Caco-2 (cell line): ENCODE measurements at regions not wholly inside any gene's neighbourhood (a gene's known extent, or its start where the extent isn't known, plus 50 kb on each side); places are given as distances from the start of the nearest gene placed in this dataset.

Source experiments
- BruUV-seq: library from RNA; stranded (reverse); fragments of 400-500 nt; replicated peaks from 2 replicates; lab custom pipeline; 2021; lab: Mats Ljungman, UMichigan
- CTCF ChIA-PET: fragments of 300-600 bp; sonication (Branson Sonifier 250); formaldehyde crosslinking; loops from one replicate; lab custom pipeline; 2022; ENCODE audit warnings: antibody characterized with exemption; lab: Charles Lee
- POLR2A ChIA-PET: fragments of 300-600 bp; sonication (Branson Sonifier 250); formaldehyde crosslinking; loops from one replicate; lab custom pipeline; 2022; ENCODE audit warnings: antibody characterized with exemption; lab: Charles Lee
- DNase-seq, 2 experiments: peaks; one replicate each; pipeline versions ENCODE4 v3.0.0 to v3.0.0-alpha.2; 2020 to 2022
- H3K27me3 ChIP-seq: replicated peaks from 2 replicates; pipeline ENCODE4 v1.6.0; 2011; ENCODE audit warnings: low read length; ENCODE audit not compliant: control insufficient read depth, insufficient read depth
- H3K36me3 ChIP-seq: 2 replicates; pipeline ENCODE4 v1.5.1; 2011; ENCODE audit warnings: low read length; ENCODE audit not compliant: control insufficient read depth, insufficient read depth
- H3K4me1 ChIP-seq: fragments of 250-450 bp; sonication (Bioruptor Pico); 2 replicates; pipeline ENCODE4 v1.5.1; 2020; ENCODE audit warnings: mild to moderate bottlenecking
- H3K4me3 ChIP-seq: 2 replicates; pipeline ENCODE4 v1.5.1; 2011; ENCODE audit warnings: low read depth, mild to moderate bottlenecking, control low read depth, low read length
- H3K9me3 ChIP-seq: fragments of 250-450 bp; sonication (Bioruptor Pico); 2 replicates; pipeline ENCODE4 v1.5.1; 2020; ENCODE audit warnings: mild to moderate bottlenecking, moderate library complexity
- H3K27ac Mint-ChIP-seq: one replicate; pipeline ENCODE4 v1.8.0; 2022; ENCODE audit warnings: mixed read lengths; ENCODE audit not compliant: unreplicated experiment
- H3K27me3 Mint-ChIP-seq: one replicate; pipeline ENCODE4 v1.8.0; 2022; ENCODE audit warnings: mixed read lengths; ENCODE audit not compliant: insufficient read depth, unreplicated experiment
- H3K36me3 Mint-ChIP-seq: one replicate; pipeline ENCODE4 v1.8.0; 2022; ENCODE audit warnings: mild to moderate bottlenecking, mixed read lengths; ENCODE audit not compliant: insufficient read depth, unreplicated experiment
- H3K4me1 Mint-ChIP-seq: one replicate; pipeline ENCODE4 v1.8.0; 2022; ENCODE audit warnings: low read depth, mixed read lengths; ENCODE audit not compliant: unreplicated experiment
- H3K4me3 Mint-ChIP-seq: one replicate; pipeline ENCODE4 v1.8.0; 2022; ENCODE audit warnings: mild to moderate bottlenecking, moderate library complexity, mixed read lengths; ENCODE audit not compliant: unreplicated experiment
- H3K9me3 Mint-ChIP-seq: one replicate; pipeline ENCODE4 v1.8.0; 2022; ENCODE audit warnings: mixed read lengths; ENCODE audit not compliant: unreplicated experiment
- intact Hi-C: fragments of 100-400 bp; cut with micrococcal nuclease; formaldehyde crosslinking; loops from one replicate; pipeline ENCODE4 v1.10.0; 2022; ENCODE audit not compliant: unreplicated experiment
- TF ChIP-seq, protein P1 (sequence below), 2 experiments: fragments of 200-600 bp in 1 of 2; IDR thresholded peaks; 1 replicate in 1 of 2; 2 replicates in 1 of 2; pipeline versions ENCODE4 v1.5.1 to v1.8.0; 2011 to 2022; ENCODE audit warnings: antibody characterized with exemption in 1 of 2, control low read depth in 1 of 2, inconsistent platforms in 1 of 2, low read depth in 1 of 2, low read length in 1 of 2, mild to moderate bottlenecking in 1 of 2, moderate library complexity in 1 of 2; ENCODE audit not compliant: insufficient read depth in 1 of 2, severe bottlenecking in 1 of 2, unreplicated experiment in 1 of 2

- ChIA-PET POLR2A (no interaction called here), CTCF (interaction anchor here (0.6 kb wide), 1 partner anchor 174 kb away, joined by 4 read pairs; no protein-coding TSS in a partner anchor)
- DNase-seq: no peak
- Mint-ChIP-seq H3K27ac (no peak overlapping the region), H3K27me3 (no peaks in the 10 kb centered on the region), H3K4me3 (no peak overlapping the region), H3K9me3 (peaks cover 10% of the 10 kb centered on the region), H3K36me3 (no peaks in the 10 kb centered on the region), H3K4me1 (peaks cover 13% of the 10 kb centered on the region)
- no TSS peak for BruUV-seq
- H3K27me3 ChIP-seq: no peaks in the 10 kb centered on the region
- H3K9me3 ChIP-seq: peaks cover 12% of the 10 kb centered on the region
- peaks cover 12% of the 10 kb centered on the region; the same call in 1 of the 2 replicates for H3K4me1 ChIP-seq
- TF ChIP-seq, protein P1, sequence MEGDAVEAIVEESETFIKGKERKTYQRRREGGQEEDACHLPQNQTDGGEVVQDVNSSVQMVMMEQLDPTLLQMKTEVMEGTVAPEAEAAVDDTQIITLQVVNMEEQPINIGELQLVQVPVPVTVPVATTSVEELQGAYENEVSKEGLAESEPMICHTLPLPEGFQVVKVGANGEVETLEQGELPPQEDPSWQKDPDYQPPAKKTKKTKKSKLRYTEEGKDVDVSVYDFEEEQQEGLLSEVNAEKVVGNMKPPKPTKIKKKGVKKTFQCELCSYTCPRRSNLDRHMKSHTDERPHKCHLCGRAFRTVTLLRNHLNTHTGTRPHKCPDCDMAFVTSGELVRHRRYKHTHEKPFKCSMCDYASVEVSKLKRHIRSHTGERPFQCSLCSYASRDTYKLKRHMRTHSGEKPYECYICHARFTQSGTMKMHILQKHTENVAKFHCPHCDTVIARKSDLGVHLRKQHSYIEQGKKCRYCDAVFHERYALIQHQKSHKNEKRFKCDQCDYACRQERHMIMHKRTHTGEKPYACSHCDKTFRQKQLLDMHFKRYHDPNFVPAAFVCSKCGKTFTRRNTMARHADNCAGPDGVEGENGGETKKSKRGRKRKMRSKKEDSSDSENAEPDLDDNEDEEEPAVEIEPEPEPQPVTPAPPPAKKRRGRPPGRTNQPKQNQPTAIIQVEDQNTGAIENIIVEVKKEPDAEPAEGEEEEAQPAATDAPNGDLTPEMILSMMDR (IDR thresholded peaks at IDR 0.05; ENCODE audit: insufficient read depth in 1 of 2, low read depth in 1 of 2, low read length in 1 of 2, severe bottlenecking in 1 of 2, unreplicated experiment in 1 of 2): no peak
- H3K4me3 ChIP-seq: no peak overlapping the region
- H3K36me3 ChIP-seq: 0 out of 2 replicates have a peak, but pooled peaks cover 2% of the 10 kb centered on the region
- intact Hi-C loops: loop anchor here (5.0 kb wide), 1 partner anchor 427 kb away; no protein-coding TSS in a partner anchor
Observed at GRCh38 chr13:50375792-50376191, 360.5 kb downstream of the KCNRG start.

DNA sequence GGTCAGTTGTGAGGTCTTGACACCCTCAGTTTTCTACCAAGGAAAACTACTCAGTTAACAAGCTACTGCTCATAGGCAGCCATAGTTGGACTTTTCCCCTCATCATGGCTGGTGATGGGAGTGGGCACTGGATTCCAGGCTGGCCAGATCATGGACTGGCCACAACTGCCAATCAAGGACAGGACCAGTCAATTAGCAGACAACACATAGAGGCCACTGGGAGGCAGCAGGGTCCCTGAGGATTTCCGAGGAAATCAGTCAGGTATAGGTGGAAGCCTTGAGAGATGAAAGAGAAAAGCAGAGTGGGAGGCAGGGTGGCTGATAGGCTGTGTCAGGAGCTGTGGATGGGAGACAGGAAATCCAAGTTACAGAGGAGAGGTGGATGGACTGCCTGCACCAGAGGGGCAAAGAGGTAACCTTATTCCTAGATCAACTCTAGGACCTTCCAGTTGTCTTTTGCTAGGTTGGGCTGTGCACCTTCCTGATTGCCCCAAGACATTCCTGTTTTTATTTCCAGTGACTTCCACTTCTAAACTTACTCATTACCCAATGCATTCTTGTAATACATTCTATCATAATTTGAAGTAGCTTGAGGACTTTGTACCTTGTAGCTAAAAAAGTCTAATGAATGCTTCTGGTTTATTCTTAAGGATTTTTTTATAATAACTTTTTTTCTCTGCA is 361.8 kb downstream of the KCNRG start:
- POLR2A ChIA-PET: no interaction called here
- no peak overlapping the region for H3K27ac Mint-ChIP-seq
- no peaks in the 10 kb centered on the region for H3K27me3 ChIP-seq
- H3K27me3 Mint-ChIP-seq: no peaks in the 10 kb centered on the region
- no peak overlapping the region for H3K4me3 Mint-ChIP-seq
- H3K36me3 Mint-ChIP-seq: no peaks in the 10 kb centered on the region
- peaks cover 12% of the 10 kb centered on the region; the same call in 1 of the 2 replicates for H3K4me1 ChIP-seq
- H3K36me3 ChIP-seq: 0 out of 2 replicates have a peak, but pooled peaks cover 2% of the 10 kb centered on the region
- peaks cover 17% of the 10 kb centered on the region for H3K9me3 ChIP-seq
- DNase-seq: peak; percentile 39 to 44
- CTCF ChIA-PET: interaction anchor here (1.0 kb wide), 1 partner anchor 10 kb away, joined by 3 read pairs; no protein-coding TSS in a partner anchor
- H3K4me1 Mint-ChIP-seq: peaks cover 13% of the 10 kb centered on the region
- H3K4me3 ChIP-seq: no peak overlapping the region
- TF ChIP-seq, protein P1 (IDR thresholded peaks at IDR 0.05; ENCODE audit: insufficient read depth in 1 of 2, low read depth in 1 of 2, low read length in 1 of 2, severe bottlenecking in 1 of 2, unreplicated experiment in 1 of 2): peak in 1 of 2 experiments; percentile 20
- BruUV-seq: no TSS peak
- intact Hi-C loops: loop anchor here (1.0 to 5.0 kb wide), 2 partner anchors 155 to 425 kb away; no protein-coding TSS in a partner anchor
- H3K9me3 Mint-ChIP-seq: peaks cover 20% of the 10 kb centered on the region

GRCh38 chr13:50377726-50378270 is 362.6 kb downstream of the KCNRG start:
- no TSS peak for BruUV-seq
- intact Hi-C loops: loop anchor here (1.0 to 5.0 kb wide), 2 partner anchors 155 to 425 kb away; no protein-coding TSS in a partner anchor
- TF ChIP-seq, protein P1 (IDR thresholded peaks at IDR 0.05; ENCODE audit: insufficient read depth in 1 of 2, low read depth in 1 of 2, low read length in 1 of 2, severe bottlenecking in 1 of 2, unreplicated experiment in 1 of 2): no peak
- H3K9me3 Mint-ChIP-seq: peaks cover 20% of the 10 kb centered on the region
- no peak for DNase-seq
- peaks cover 13% of the 10 kb centered on the region for H3K4me1 Mint-ChIP-seq
- no peak overlapping the region for H3K27ac Mint-ChIP-seq
- CTCF ChIA-PET: interaction anchor here (1.0 kb wide), 1 partner anchor 9 kb away, joined by 3 read pairs; no protein-coding TSS in a partner anchor
- POLR2A ChIA-PET: no interaction called here
- Histone ChIP-seq H3K27me3 (no peaks in the 10 kb centered on the region), H3K4me3 (no peak overlapping the region), H3K4me1 (peaks cover 12% of the 10 kb centered on the region; the same call in 1 of the 2 replicates), H3K9me3 (peaks cover 17% of the 10 kb centered on the region), H3K36me3 (0 out of 2 replicates have a peak, but pooled peaks cover 2% of the 10 kb centered on the region)
- no peak overlapping the region for H3K4me3 Mint-ChIP-seq
- no peaks in the 10 kb centered on the region for H3K36me3 Mint-ChIP-seq
- no peaks in the 10 kb centered on the region for H3K27me3 Mint-ChIP-seq
